H1 (cell line): ENCODE measurements at regions not wholly inside any gene's neighbourhood (a gene's known extent, or its start where the extent isn't known, plus 50 kb on each side); places are given as distances from the start of the nearest gene placed in this dataset.

ENCODE experiments used
- FOSL1 ChIP-seq: IDR thresholded peaks from 2 replicates; pipeline ENCODE4 v1.6.1; 2011; ENCODE audit warnings: mild to moderate bottlenecking, low read depth, low read length, moderate library complexity; ENCODE audit not compliant: insufficient read depth
- SRF ChIP-seq: IDR thresholded peaks from 2 replicates; pipeline ENCODE4 v1.6.1; 2011; ENCODE audit warnings: mild to moderate bottlenecking, low read depth, low read length, moderate library complexity

- TF ChIP-seq SRF (no peak), FOSL1 (no peak)
These were observed 64.9 kb upstream of the F3 start (continued) for GRCh38 chr1:94606471-94606870.
